Thyroid gland (tissue), 4 donors: ENCODE measurements at regions not wholly inside any gene's neighbourhood (a gene's known extent, or its start where the extent isn't known, plus 50 kb on each side); places are given as distances from the start of the nearest gene placed in this dataset.

ENCODE experiments used
- CTCF ChIP-seq, 6 experiments: fragments of 200-600 bp in 3 of 6; fragments of 450-650 bp in 3 of 6; sonication (generic) in 3 of 6; IDR thresholded peaks; one replicate each; pipeline ENCODE4 v1.5.1; 2016 to 2019; ENCODE audit warnings: antibody characterized with exemption in 6 of 6, mild to moderate bottlenecking in 2 of 6, inconsistent platforms in 1 of 6, moderate library complexity in 1 of 6
- POLR2A ChIP-seq, 2 donors: fragments of 450-650 bp; IDR thresholded peaks; one replicate each; pipeline ENCODE4 v1.6.1; 2017; ENCODE audit warnings: antibody characterized with exemption in 2 of 2, mild to moderate bottlenecking in 2 of 2, moderate library complexity in 1 of 2

GRCh38 chr4:128390475-128390996, 102.9 kb upstream of the PGRMC2 start:
- TF ChIP-seq CTCF (IDR thresholded peaks at IDR 0.05) (no peak), POLR2A (IDR thresholded peaks at IDR 0.05) (no peak)
